ENCODE measurements at regions not wholly inside any gene's neighbourhood (a gene's known extent, or its start where the extent isn't known, plus 50 kb on each side); places are given as distances from the start of the nearest gene placed in this dataset.

GRCh38 chr5:158324236-158324635 lies 465.3 kb upstream of the CLINT1 start:
- no peak for DNase-seq

- DNase-seq: no peak
Measured at GRCh38 chr5:158322620-158323019, 463.7 kb upstream of the CLINT1 start.

GRCh38 chr5:158320934-158321333 lies 462.0 kb upstream of the CLINT1 start:
- no peak for DNase-seq

- DNase-seq: peak; percentile 48
Measured at GRCh38 chr5:158320178-158320674, 461.3 kb upstream of the CLINT1 start.

GRCh38 chr5:158317507-158317906 lies 458.6 kb upstream of the CLINT1 start:
- DNase-seq: peak; percentile 27

- DNase-seq: no peak
Measured at GRCh38 chr5:158313733-158314464, 455.0 kb upstream of the CLINT1 start.

- DNase-seq: no peak
Measured at GRCh38 chr5:158313027-158313732, 454.2 kb upstream of the CLINT1 start.

GRCh38 chr5:158309088-158309807 lies 450.3 kb upstream of the CLINT1 start:
- no peak for DNase-seq

GRCh38 chr5:158308429-158309025 lies 449.6 kb upstream of the CLINT1 start:
- no peak for DNase-seq

- no peak for DNase-seq
Measured at GRCh38 chr5:158305861-158306260, 446.9 kb upstream of the CLINT1 start.

GRCh38 chr5:158304607-158305006 lies 445.7 kb upstream of the CLINT1 start:
- no peak for DNase-seq

GRCh38 chr5:158303883-158304282 lies 444.9 kb upstream of the CLINT1 start:
- no peak for DNase-seq

- DNase-seq: no peak
Measured at GRCh38 chr5:158303275-158303674, 444.3 kb upstream of the CLINT1 start.

- DNase-seq: no peak
Measured at GRCh38 chr5:158302029-158302428, 443.1 kb upstream of the CLINT1 start.

- peak; percentile 37 for DNase-seq
Measured at GRCh38 chr5:158301186-158301585, 442.2 kb upstream of the CLINT1 start.

GRCh38 chr5:158300256-158300655 lies 441.3 kb upstream of the CLINT1 start:
- no peak for DNase-seq

- no peak for DNase-seq
Measured at GRCh38 chr5:158297002-158297527, 438.1 kb upstream of the CLINT1 start.

GRCh38 chr5:158294701-158295100 lies 435.8 kb upstream of the CLINT1 start:
- DNase-seq: no peak

GRCh38 chr5:158292981-158293380 lies 434.0 kb upstream of the CLINT1 start:
- no peak for DNase-seq

GRCh38 chr5:158289967-158290366 lies 431.0 kb upstream of the CLINT1 start:
- DNase-seq: no peak

GRCh38 chr5:158288272-158288657 lies 429.3 kb upstream of the CLINT1 start:
- DNase-seq: no peak

GRCh38 chr5:158287643-158288271 lies 428.8 kb upstream of the CLINT1 start:
- peak; percentile 56 for DNase-seq

GRCh38 chr5:158286827-158287226 lies 427.9 kb upstream of the CLINT1 start:
- DNase-seq: no peak
